ENCODE measurements at regions not wholly inside any gene's neighbourhood (a gene's known extent, or its start where the extent isn't known, plus 50 kb on each side); places are given as distances from the start of the nearest gene placed in this dataset.

GRCh38 chr5:136820848-136821247, 455.5 kb upstream of the TRPC7 start:
- TF ChIP-seq, protein P1, sequence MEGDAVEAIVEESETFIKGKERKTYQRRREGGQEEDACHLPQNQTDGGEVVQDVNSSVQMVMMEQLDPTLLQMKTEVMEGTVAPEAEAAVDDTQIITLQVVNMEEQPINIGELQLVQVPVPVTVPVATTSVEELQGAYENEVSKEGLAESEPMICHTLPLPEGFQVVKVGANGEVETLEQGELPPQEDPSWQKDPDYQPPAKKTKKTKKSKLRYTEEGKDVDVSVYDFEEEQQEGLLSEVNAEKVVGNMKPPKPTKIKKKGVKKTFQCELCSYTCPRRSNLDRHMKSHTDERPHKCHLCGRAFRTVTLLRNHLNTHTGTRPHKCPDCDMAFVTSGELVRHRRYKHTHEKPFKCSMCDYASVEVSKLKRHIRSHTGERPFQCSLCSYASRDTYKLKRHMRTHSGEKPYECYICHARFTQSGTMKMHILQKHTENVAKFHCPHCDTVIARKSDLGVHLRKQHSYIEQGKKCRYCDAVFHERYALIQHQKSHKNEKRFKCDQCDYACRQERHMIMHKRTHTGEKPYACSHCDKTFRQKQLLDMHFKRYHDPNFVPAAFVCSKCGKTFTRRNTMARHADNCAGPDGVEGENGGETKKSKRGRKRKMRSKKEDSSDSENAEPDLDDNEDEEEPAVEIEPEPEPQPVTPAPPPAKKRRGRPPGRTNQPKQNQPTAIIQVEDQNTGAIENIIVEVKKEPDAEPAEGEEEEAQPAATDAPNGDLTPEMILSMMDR (IDR thresholded peaks at IDR 0.05; ENCODE audit: borderline replicate concordance, extremely low read depth, low read length, poor library complexity, severe bottlenecking), result no peak
- no peak for TF ChIP-seq EZH2 (IDR thresholded peaks at IDR 0.05; ENCODE audit: borderline replicate concordance, low read depth, low read length, severe bottlenecking)

Measured in DND-41 (cell line).